ENCODE measurements at regions not wholly inside any gene's neighbourhood (a gene's known extent, or its start where the extent isn't known, plus 50 kb on each side); places are given as distances from the start of the nearest gene placed in this dataset.

DNA sequence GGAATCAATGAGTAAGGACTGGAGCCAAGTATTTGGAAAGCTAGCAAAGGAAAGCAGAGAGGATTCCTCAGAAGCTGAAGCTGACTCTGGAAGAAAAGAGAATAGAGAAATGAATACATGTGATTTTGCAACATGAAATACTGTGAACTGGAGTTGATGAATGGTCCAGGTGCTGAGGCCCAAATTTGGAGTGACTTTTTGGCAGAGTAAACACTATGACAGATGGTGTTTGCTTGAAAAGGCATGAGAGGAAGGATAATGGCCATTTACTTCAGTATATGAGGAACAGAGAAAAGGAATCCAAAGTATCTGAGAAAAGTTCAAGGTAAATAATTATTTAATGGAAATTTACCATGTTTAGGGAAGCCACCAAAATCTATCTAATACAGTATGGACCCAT lies 236.7 kb downstream of the SLITRK2 start:
- no peaks in the 10 kb centered on the region for H3K27me3 ChIP-seq (replicated peaks in 1 of 4; ENCODE audit: control insufficient read depth in 3 of 4, extremely low read depth in 1 of 4, insufficient read depth in 3 of 4, low read length in 3 of 4)
- H4K20me1 ChIP-seq (replicated peaks in 1 of 2; ENCODE audit: control insufficient read depth in 1 of 2, insufficient read depth in 2 of 2, low read length in 2 of 2) = no peaks in the 10 kb centered on the region
- no peaks in the 10 kb centered on the region for H3K36me3 ChIP-seq (ENCODE audit: control insufficient read depth in 2 of 4, insufficient read depth in 4 of 4, low read length in 3 of 4)
- no peak overlapping the region for H3K27ac ChIP-seq (ENCODE audit: low read depth, low read length)
- FAIRE-seq (no peak), DNase-seq (ENCODE audit: low read depth in 1 of 2, low spot score in 2 of 2) (no peak)
- no peak overlapping the region for H3K14ac ChIP-seq (ENCODE audit: insufficient read length)
- no peak overlapping the region for H3K9ac ChIP-seq (replicated peaks in 1 of 4; ENCODE audit: extremely low read depth in 1 of 4, low read depth in 3 of 4, low read length in 3 of 4)
- ChIA-PET CTCF (ENCODE audit: partially characterized antibody) (no interaction called here), POLR2A (ENCODE audit: partially characterized antibody) (no interaction called here)
- no peak overlapping the region for H4K5ac ChIP-seq (ENCODE audit: insufficient read length, low read depth, low read length)
- no peak overlapping the region for H3K4ac ChIP-seq (replicated peaks; ENCODE audit: insufficient read length, low read depth, low read length)
- H2BK5ac ChIP-seq (ENCODE audit: low read depth, low read length) = no peak overlapping the region
- H2BK20ac ChIP-seq (ENCODE audit: low read length) = no peak overlapping the region
- H2AFZ ChIP-seq (ENCODE audit: low read length) = no peak overlapping the region
- H3K79me1 ChIP-seq (ENCODE audit: low read depth, low read length) = no peaks in the 10 kb centered on the region
- no peak overlapping the region for H4K8ac ChIP-seq (ENCODE audit: extremely low read depth, insufficient read depth, low read length)
- TF ChIP-seq CBX5 (IDR thresholded peaks at IDR 0.05; ENCODE audit: low read depth, low read length) (no peak), SIN3A (conservative IDR thresholded peaks at IDR 0.05 in 1 of 2, IDR thresholded peaks at IDR 0.05 in 1 of 2; ENCODE audit: low read depth in 1 of 2, low read length in 2 of 2) (no peak), EZH2 (IDR thresholded peaks at IDR 0.05; ENCODE audit: low read depth, low read length, severe bottlenecking) (no peak)
- H3K9me3 ChIP-seq (ENCODE audit: insufficient read depth in 2 of 2, low read depth in 1 of 2, low read length in 1 of 2) = no peaks in the 10 kb centered on the region
- no peak overlapping the region for H2BK120ac ChIP-seq (replicated peaks; ENCODE audit: low read depth, low read length)
- H3K18ac ChIP-seq (ENCODE audit: extremely low read depth, low read length) = no peak overlapping the region
- no peaks in the 10 kb centered on the region for H3K4me1 ChIP-seq (replicated peaks in 1 of 4; ENCODE audit: control insufficient read depth in 3 of 4, insufficient read depth in 4 of 4, low read length in 3 of 4)
- H3K4me3 ChIP-seq (ENCODE audit: extremely low read depth in 1 of 4, insufficient read depth in 2 of 4, low read depth in 3 of 4, low read length in 4 of 4) = no peak overlapping the region
- no peak overlapping the region for H2BK15ac ChIP-seq (ENCODE audit: low read length)
- H2AK5ac ChIP-seq (ENCODE audit: low read depth, low read length) = no peak overlapping the region
- H3K56ac ChIP-seq (replicated peaks; ENCODE audit: insufficient read length, low read depth, low read length) = no peak overlapping the region
- H4K91ac ChIP-seq (replicated peaks; ENCODE audit: insufficient read length, low read length) = no peak overlapping the region
- no peak overlapping the region for H3K4me2 ChIP-seq (ENCODE audit: insufficient read depth in 1 of 2, low read depth in 2 of 2, low read length in 2 of 2)
- H2BK12ac ChIP-seq (ENCODE audit: low read depth, low read length) = no peak overlapping the region
- no peaks in the 10 kb centered on the region for H3K23me2 ChIP-seq (ENCODE audit: low read depth, low read length)
- no peak overlapping the region for H3K23ac ChIP-seq (ENCODE audit: insufficient read length)
- no peaks in the 10 kb centered on the region for H3K79me2 ChIP-seq (ENCODE audit: control insufficient read depth in 1 of 2, insufficient read depth in 2 of 2, low read length in 2 of 2)
